H1 (cell line): ENCODE measurements at regions not wholly inside any gene's neighbourhood (a gene's known extent, or its start where the extent isn't known, plus 50 kb on each side); places are given as distances from the start of the nearest gene placed in this dataset.

Source experiments
- CTCF ChIA-PET: fragments of 300-600 bp; sonication (Branson Sonifier 250); formaldehyde crosslinking; loops from one replicate; lab custom pipeline; 2021; ENCODE audit not compliant: partially characterized antibody; lab: Charles Lee
- POLR2A ChIA-PET: fragments of 300-600 bp; sonication (Branson Sonifier 250); formaldehyde crosslinking; loops from one replicate; lab custom pipeline; 2021; ENCODE audit warnings: inconsistent platforms; ENCODE audit not compliant: partially characterized antibody; lab: Charles Lee
- DNase-seq, 2 experiments: peaks; one replicate each; pipeline versions ENCODE4 v3.0.0 to v3.0.0-alpha.2; 2010 to 2022; ENCODE audit warnings: low spot score in 2 of 2, low read depth in 1 of 2, mixed read lengths in 1 of 2
- FAIRE-seq: peaks from 2 replicates; lab custom pipeline; 2011; peaks lifted over from hg19 to GRCh38; lab: Jason Lieb, UNC
- H2AFZ ChIP-seq: 2 replicates; pipeline ENCODE4 v1.8.1; 2012; ENCODE audit warnings: low read length, inconsistent platforms
- H2AK5ac ChIP-seq: 2 replicates; pipeline ENCODE4 v1.6.1; 2013; ENCODE audit warnings: low read depth, low read length
- H2BK120ac ChIP-seq: replicated peaks from 2 replicates; pipeline ENCODE3; 2013; ENCODE audit warnings: low read depth, low read length, inconsistent platforms
- H2BK12ac ChIP-seq: 2 replicates; pipeline ENCODE4 v1.6.1; 2013; ENCODE audit warnings: low read depth, low read length
- H2BK15ac ChIP-seq: 2 replicates; pipeline ENCODE4 v1.6.1; 2013; ENCODE audit warnings: low read length
- H2BK20ac ChIP-seq: 2 replicates; pipeline ENCODE4 v1.6.1; 2013; ENCODE audit warnings: low read length
- H2BK5ac ChIP-seq: 2 replicates; pipeline ENCODE4 v1.6.1; 2013; ENCODE audit warnings: low read depth, low read length
- H3K14ac ChIP-seq: 2 replicates; pipeline ENCODE4 v1.6.1; 2013; ENCODE audit warnings: inconsistent platforms; ENCODE audit not compliant: insufficient read length
- H3K18ac ChIP-seq: 2 replicates; pipeline ENCODE4 v1.6.1; 2013; ENCODE audit warnings: low read length; ENCODE audit errors: extremely low read depth
- H3K23ac ChIP-seq: 2 replicates; pipeline ENCODE4 v1.6.1; 2013; ENCODE audit warnings: inconsistent platforms; ENCODE audit not compliant: insufficient read length
- H3K23me2 ChIP-seq: 2 replicates; pipeline ENCODE4 v1.6.1; 2013; ENCODE audit warnings: low read depth, low read length
- H3K27ac ChIP-seq: 2 replicates; pipeline ENCODE4 v1.6.1; 2011; ENCODE audit warnings: low read depth, low read length, inconsistent platforms
- H3K27me3 ChIP-seq, 4 experiments: replicated peaks in 1 of 4; 1 replicate in 1 of 4; 2 replicates in 3 of 4; pipeline versions ENCODE4 v1.6.1 to v1.8.1; 2011 to 2013; ENCODE audit warnings: low read length in 3 of 4, mild to moderate bottlenecking in 3 of 4, inconsistent platforms in 2 of 4, mixed read lengths in 2 of 4, moderate library complexity in 1 of 4; ENCODE audit not compliant: control insufficient read depth in 3 of 4, insufficient read depth in 3 of 4; ENCODE audit errors: extremely low read depth in 1 of 4
- H3K36me3 ChIP-seq, 4 experiments: 2 replicates each; pipeline versions ENCODE4 v1.6.1 to v1.8.1; 2011 to 2013; ENCODE audit warnings: mild to moderate bottlenecking in 4 of 4, low read length in 3 of 4, moderate library complexity in 2 of 4, control low read depth in 1 of 4, inconsistent platforms in 1 of 4; ENCODE audit not compliant: insufficient read depth in 4 of 4, control insufficient read depth in 2 of 4
- H3K4ac ChIP-seq: replicated peaks from 2 replicates; pipeline ENCODE3; 2013; ENCODE audit warnings: low read length, low read depth, mixed read lengths, inconsistent platforms; ENCODE audit not compliant: insufficient read length
- H3K4me1 ChIP-seq, 4 experiments: replicated peaks in 1 of 4; 1 replicate in 1 of 4; 2 replicates in 3 of 4; pipeline versions ENCODE4 v1.6.1 to v1.8.1; 2011 to 2013; ENCODE audit warnings: low read length in 3 of 4, inconsistent platforms in 2 of 4, mixed read lengths in 1 of 4; ENCODE audit not compliant: insufficient read depth in 4 of 4, control insufficient read depth in 3 of 4
- H3K4me2 ChIP-seq, 2 experiments: 2 replicates each; pipeline versions ENCODE4 v1.6.1 to v1.8.1; 2011 to 2013; ENCODE audit warnings: low read depth in 2 of 2, low read length in 2 of 2, control low read depth in 1 of 2, inconsistent platforms in 1 of 2, mild to moderate bottlenecking in 1 of 2; ENCODE audit not compliant: insufficient read depth in 1 of 2
- H3K4me3 ChIP-seq, 4 experiments: fragments of 200-600, 300-600 bp in 1 of 4; sonication (generic), shearing (Covaris generic), sonication (Bioruptor Twin) in 1 of 4; 2 replicates each; pipeline versions ENCODE4 v1.5.1 to v1.8.1; 2011 to 2016; ENCODE audit warnings: low read length in 4 of 4, low read depth in 3 of 4, control low read depth in 2 of 4, inconsistent platforms in 2 of 4, mild to moderate bottlenecking in 2 of 4, mixed read lengths in 1 of 4, moderate library complexity in 1 of 4; ENCODE audit not compliant: insufficient read depth in 2 of 4; ENCODE audit errors: extremely low read depth in 1 of 4
- H3K56ac ChIP-seq: replicated peaks from 2 replicates; pipeline ENCODE3; 2013; ENCODE audit warnings: low read depth, mild to moderate bottlenecking, mixed read lengths, low read length, inconsistent platforms; ENCODE audit not compliant: insufficient read length
- H3K79me1 ChIP-seq: 2 replicates; pipeline ENCODE4 v1.6.1; 2013; ENCODE audit warnings: low read depth, low read length, control low read depth
- H3K79me2 ChIP-seq, 2 experiments: 2 replicates each; pipeline versions ENCODE4 v1.6.1 to v1.8.1; 2012 to 2013; ENCODE audit warnings: low read length in 2 of 2, mild to moderate bottlenecking in 2 of 2, inconsistent platforms in 1 of 2; ENCODE audit not compliant: insufficient read depth in 2 of 2, control insufficient read depth in 1 of 2
- H3K9ac ChIP-seq, 4 experiments: replicated peaks in 1 of 4; 1 replicate in 1 of 4; 2 replicates in 3 of 4; pipeline versions ENCODE4 v1.6.1 to v1.8.1; 2011 to 2013; ENCODE audit warnings: low read depth in 3 of 4, low read length in 3 of 4, control low read depth in 2 of 4, mild to moderate bottlenecking in 2 of 4, moderate library complexity in 2 of 4, inconsistent platforms in 1 of 4; ENCODE audit errors: extremely low read depth in 1 of 4
- H3K9me3 ChIP-seq, 2 experiments: 2 replicates each; pipeline versions ENCODE4 v1.6.1 to v1.8.1; 2012 to 2013; ENCODE audit warnings: mild to moderate bottlenecking in 2 of 2, moderate library complexity in 2 of 2, control low read depth in 1 of 2, inconsistent platforms in 1 of 2, low read depth in 1 of 2, low read length in 1 of 2, mixed read lengths in 1 of 2; ENCODE audit not compliant: insufficient read depth in 2 of 2
- H4K20me1 ChIP-seq, 2 experiments: replicated peaks in 1 of 2; 2 replicates each; pipeline versions ENCODE3 to v1.8.1; 2011 to 2013; ENCODE audit warnings: inconsistent platforms in 2 of 2, low read length in 2 of 2, mild to moderate bottlenecking in 1 of 2; ENCODE audit not compliant: insufficient read depth in 2 of 2, control insufficient read depth in 1 of 2
- H4K5ac ChIP-seq: 2 replicates; pipeline ENCODE4 v1.6.1; 2013; ENCODE audit warnings: low read length, low read depth, mixed read lengths, inconsistent platforms; ENCODE audit not compliant: insufficient read length
- H4K8ac ChIP-seq: 2 replicates; pipeline ENCODE4 v1.8.0; 2013; ENCODE audit warnings: mild to moderate bottlenecking, moderate library complexity, low read length, inconsistent platforms; ENCODE audit not compliant: insufficient read depth; ENCODE audit errors: extremely low read depth
- H4K91ac ChIP-seq: replicated peaks from 2 replicates; pipeline ENCODE3; 2013; ENCODE audit warnings: low read length, mixed read lengths, inconsistent platforms; ENCODE audit not compliant: insufficient read length
- EP300 ChIP-seq, 2 experiments: IDR thresholded peaks; 1 replicate in 1 of 2; 2 replicates in 1 of 2; pipeline ENCODE4 v1.6.1; 2011 to 2012; ENCODE audit warnings: low read depth in 2 of 2, low read length in 2 of 2, mild to moderate bottlenecking in 2 of 2, borderline replicate concordance in 1 of 2, inconsistent platforms in 1 of 2, moderate library complexity in 1 of 2
- POLR2A ChIP-seq, 2 experiments: IDR thresholded peaks; 1 replicate in 1 of 2; 2 replicates in 1 of 2; pipeline ENCODE4 v1.6.1; 2011; ENCODE audit warnings: low read depth in 2 of 2, low read length in 2 of 2, mild to moderate bottlenecking in 2 of 2; ENCODE audit errors: control extremely low read depth in 1 of 2
- RBBP5 ChIP-seq: IDR thresholded peaks from 2 replicates; pipeline ENCODE4 v1.7.1; 2012; ENCODE audit warnings: low read depth, mild to moderate bottlenecking, inconsistent platforms, low read length, moderate library complexity, borderline replicate concordance
- SIN3A ChIP-seq, 2 experiments: IDR thresholded peaks in 1 of 2; conservative IDR thresholded peaks in 1 of 2; 2 replicates each; pipeline ENCODE4 v1.6.1; 2011 to 2012; ENCODE audit warnings: low read length in 2 of 2, improper control_type of control experiment in 1 of 2, low read depth in 1 of 2, mild to moderate bottlenecking in 1 of 2
- SRF ChIP-seq: IDR thresholded peaks from 2 replicates; pipeline ENCODE4 v1.6.1; 2011; ENCODE audit warnings: mild to moderate bottlenecking, low read depth, low read length, moderate library complexity
- SUZ12 ChIP-seq: fragments of 200-600 bp; sonication (generic); IDR thresholded peaks from 2 replicates; pipeline ENCODE4 v1.6.1; 2012; ENCODE audit warnings: mild to moderate bottlenecking, inconsistent platforms, low read length, moderate library complexity, mixed read lengths
- TAF7 ChIP-seq: optimal IDR thresholded peaks from 2 replicates; pipeline ENCODE3; 2011; ENCODE audit warnings: low read depth, mild to moderate bottlenecking, inconsistent platforms, low read length, moderate library complexity, borderline replicate concordance
- WGBS, 2 experiments: shearing (Covaris generic) in 1 of 2; methylation state at CpG; one replicate each; pipeline versions ENCODE4 v1.1.6 to v1.1.7; 2013 to 2015; ENCODE audit warnings: low lambda C conversion rate in 2 of 2, mixed read lengths in 2 of 2, inconsistent platforms in 1 of 2, low coverage in 1 of 2, missing lambda C conversion rate in 1 of 2; ENCODE audit not compliant: insufficient replicate concordance in 2 of 2, insufficient coverage in 1 of 2, insufficient read length in 1 of 2; ENCODE audit errors: extremely low coverage in 1 of 2, missing lambda C conversion rate in 1 of 2; 5-methylcytosine and 5-hydroxymethylcytosine counted together

GRCh38 chr13:24613755-24614154 is 66.5 kb upstream of the ATP12A start:
- no peak overlapping the region for H3K23ac ChIP-seq
- H2BK120ac ChIP-seq, result no peak overlapping the region
- FAIRE-seq (no peak), DNase-seq (no peak)
- no peak overlapping the region for H3K9ac ChIP-seq
- ChIA-PET CTCF (interaction anchor here (1.0 to 13.2 kb wide), 5 partner anchors 8 to 89 kb away, joined by 3 to 141 read pairs (median 3); partner anchors contain the start of gene ATP12A), POLR2A (no interaction called here)
- H3K56ac ChIP-seq, result no peak overlapping the region
- no peaks in the 10 kb centered on the region for H3K36me3 ChIP-seq
- H3K79me1 ChIP-seq, result no peaks in the 10 kb centered on the region
- no peak overlapping the region for H4K5ac ChIP-seq
- no peak overlapping the region for H3K14ac ChIP-seq
- no peak overlapping the region for H2AFZ ChIP-seq
- no peak overlapping the region for H2BK5ac ChIP-seq
- H3K18ac ChIP-seq, result no peak overlapping the region
- no peak overlapping the region for H3K4me2 ChIP-seq
- no peak overlapping the region for H3K4me3 ChIP-seq
- H4K20me1 ChIP-seq, result no peaks in the 10 kb centered on the region
- H2BK15ac ChIP-seq, result no peak overlapping the region
- no peaks in the 10 kb centered on the region for H3K27me3 ChIP-seq
- no peak overlapping the region for H2BK20ac ChIP-seq
- no peak overlapping the region for H4K8ac ChIP-seq
- no peaks in the 10 kb centered on the region for H3K9me3 ChIP-seq
- no peak for TF ChIP-seq TAF7
- no peak for TF ChIP-seq SIN3A (conservative IDR thresholded peaks at IDR 0.05 in 1 of 2, IDR thresholded peaks at IDR 0.05 in 1 of 2; ENCODE audit: low read depth in 1 of 2, low read length in 2 of 2)
- TF ChIP-seq EP300 (IDR thresholded peaks at IDR 0.05; ENCODE audit: borderline replicate concordance in 1 of 2, low read depth in 2 of 2, low read length in 2 of 2), result no peak
- no peak for TF ChIP-seq SUZ12
- no peak for TF ChIP-seq SRF
- TF ChIP-seq POLR2A (IDR thresholded peaks at IDR 0.05; ENCODE audit: control extremely low read depth in 1 of 2, low read depth in 2 of 2, low read length in 2 of 2), result no peak
- TF ChIP-seq RBBP5, result no peak
- H3K79me2 ChIP-seq, result no peaks in the 10 kb centered on the region
- H2AK5ac ChIP-seq, result no peak overlapping the region
- H3K23me2 ChIP-seq, result 0 out of 2 replicates have a peak, but pooled peaks cover 3% of the 10 kb centered on the region
- no peak overlapping the region for H3K27ac ChIP-seq
- H3K4ac ChIP-seq, result no peak overlapping the region
- no peak overlapping the region for H4K91ac ChIP-seq
- 94% methylated on average over 11 of the region's 11 CpGs; no CpG with 5 or more reads in 1 of the 2 experiments for WGBS, 2 experiments
- H2BK12ac ChIP-seq, result no peak overlapping the region
- H3K4me1 ChIP-seq, result peaks cover 0 to 4% (median 0%) of the 10 kb centered on the region in 4 experiments; a peak in 3 of 7 replicates
